ENCODE measurements at regions not wholly inside any gene's neighbourhood (a gene's known extent, or its start where the extent isn't known, plus 50 kb on each side); places are given as distances from the start of the nearest gene placed in this dataset.
"Not testable (repeated sequence)": the region's sequence is repeated elsewhere in the genome, so short reads cannot be mapped to it uniquely, and the experiment has no call there.

GRCh38 chr13:54422946-54423345 lies 1394.3 kb downstream of the OLFM4 start:
- H3K36me3 Mint-ChIP-seq (ENCODE audit: low read depth); H3K4me3 Mint-ChIP-seq; H3K27ac Mint-ChIP-seq; DNase-seq (ENCODE audit: low spot score); H3K4me1 Mint-ChIP-seq (ENCODE audit: low read depth); H3K27me3 Mint-ChIP-seq (ENCODE audit: low read depth): not testable (repeated sequence)
- H3K9me3 Mint-ChIP-seq = peaks cover 31% of the 10 kb centered on the region

- Mint-ChIP-seq H3K27me3 (ENCODE audit: low read depth) (no peaks in the 10 kb centered on the region), H3K4me1 (ENCODE audit: low read depth) (no peaks in the 10 kb centered on the region), H3K27ac (no peak overlapping the region), H3K36me3 (ENCODE audit: low read depth) (no peaks in the 10 kb centered on the region), H3K9me3 (peaks cover 38% of the 10 kb centered on the region), H3K4me3 (no peak overlapping the region)
- no peak for DNase-seq (ENCODE audit: low spot score)
Observed at GRCh38 chr13:54424344-54424743, 1395.7 kb downstream of the OLFM4 start.

- H3K4me3 Mint-ChIP-seq = no peak overlapping the region
Observed at GRCh38 chr13:54433493-54434206, 1405.0 kb downstream of the OLFM4 start.

GRCh38 chr13:54440853-54441400 lies 1412.3 kb downstream of the OLFM4 start:
- H3K27ac Mint-ChIP-seq; H3K4me3 Mint-ChIP-seq; H3K27me3 Mint-ChIP-seq (ENCODE audit: low read depth); H3K4me1 Mint-ChIP-seq (ENCODE audit: low read depth); DNase-seq (ENCODE audit: low spot score); H3K36me3 Mint-ChIP-seq (ENCODE audit: low read depth): not testable (repeated sequence)
- H3K9me3 Mint-ChIP-seq = peaks cover 32% of the 10 kb centered on the region

More at GRCh38 chr13:54433493-54434206, 1405.0 kb downstream of the OLFM4 start:
- no peak overlapping the region for H3K27ac Mint-ChIP-seq
- H3K36me3 Mint-ChIP-seq (ENCODE audit: low read depth) = no peaks in the 10 kb centered on the region
- no peaks in the 10 kb centered on the region for H3K27me3 Mint-ChIP-seq (ENCODE audit: low read depth)
- peaks cover 35% of the 10 kb centered on the region for H3K9me3 Mint-ChIP-seq
- DNase-seq (ENCODE audit: low spot score) = no peak
- H3K4me1 Mint-ChIP-seq (ENCODE audit: low read depth) = no peaks in the 10 kb centered on the region

GRCh38 chr13:54445453-54445852 lies 1416.8 kb downstream of the OLFM4 start:
- H3K9me3 Mint-ChIP-seq = peaks cover 38% of the 10 kb centered on the region
- no peaks in the 10 kb centered on the region for H3K4me1 Mint-ChIP-seq (ENCODE audit: low read depth)
- no peak overlapping the region for H3K4me3 Mint-ChIP-seq
- no peak for DNase-seq (ENCODE audit: low spot score)
- H3K27me3 Mint-ChIP-seq (ENCODE audit: low read depth) = no peaks in the 10 kb centered on the region
- no peaks in the 10 kb centered on the region for H3K36me3 Mint-ChIP-seq (ENCODE audit: low read depth)
- H3K27ac Mint-ChIP-seq = no peak overlapping the region

GRCh38 chr13:54445865-54446264 lies 1417.3 kb downstream of the OLFM4 start:
- no peak overlapping the region for H3K4me3 Mint-ChIP-seq
- no peaks in the 10 kb centered on the region for H3K27me3 Mint-ChIP-seq (ENCODE audit: low read depth)
- H3K4me1 Mint-ChIP-seq (ENCODE audit: low read depth) = no peaks in the 10 kb centered on the region
- H3K9me3 Mint-ChIP-seq = peaks cover 42% of the 10 kb centered on the region
- no peak for DNase-seq (ENCODE audit: low spot score)
- H3K27ac Mint-ChIP-seq = no peak overlapping the region
- no peaks in the 10 kb centered on the region for H3K36me3 Mint-ChIP-seq (ENCODE audit: low read depth)

GRCh38 chr13:54449922-54450321 lies 1421.3 kb downstream of the OLFM4 start:
- H3K27me3 Mint-ChIP-seq (ENCODE audit: low read depth) = no peaks in the 10 kb centered on the region

GRCh38 chr13:54484166-54484565 lies 1455.6 kb downstream of the OLFM4 start:
- H3K27me3 Mint-ChIP-seq (ENCODE audit: low read depth) = no peaks in the 10 kb centered on the region

More at GRCh38 chr13:54449922-54450321, 1421.3 kb downstream of the OLFM4 start:
- Mint-ChIP-seq H3K27ac (no peak overlapping the region), H3K4me3 (no peak overlapping the region), H3K4me1 (ENCODE audit: low read depth) (no peaks in the 10 kb centered on the region), H3K36me3 (ENCODE audit: low read depth) (no peaks in the 10 kb centered on the region), H3K9me3 (peaks cover 48% of the 10 kb centered on the region)
- no peak for DNase-seq (ENCODE audit: low spot score)

GRCh38 chr13:54486421-54487166 lies 1458.0 kb downstream of the OLFM4 start:
- Mint-ChIP-seq H3K27me3 (ENCODE audit: low read depth) (no peaks in the 10 kb centered on the region), H3K36me3 (ENCODE audit: low read depth) (no peaks in the 10 kb centered on the region), H3K9me3 (peaks cover 39% of the 10 kb centered on the region), H3K27ac (no peak overlapping the region), H3K4me3 (no peak overlapping the region), H3K4me1 (ENCODE audit: low read depth) (no peaks in the 10 kb centered on the region)
- no peak for DNase-seq (ENCODE audit: low spot score)

More at GRCh38 chr13:54484166-54484565, 1455.6 kb downstream of the OLFM4 start:
- Mint-ChIP-seq H3K4me1 (ENCODE audit: low read depth) (no peaks in the 10 kb centered on the region), H3K4me3 (no peak overlapping the region), H3K27ac (no peak overlapping the region), H3K36me3 (ENCODE audit: low read depth) (no peaks in the 10 kb centered on the region), H3K9me3 (peaks cover 27% of the 10 kb centered on the region)
- no peak for DNase-seq (ENCODE audit: low spot score)

- Mint-ChIP-seq H3K4me1 (ENCODE audit: low read depth) (no peaks in the 10 kb centered on the region), H3K9me3 (peaks cover 49% of the 10 kb centered on the region), H3K27me3 (ENCODE audit: low read depth) (no peaks in the 10 kb centered on the region), H3K27ac (no peak overlapping the region), H3K36me3 (ENCODE audit: low read depth) (no peaks in the 10 kb centered on the region), H3K4me3 (no peak overlapping the region)
- no peak for DNase-seq (ENCODE audit: low spot score)
Observed at GRCh38 chr13:54489359-54489758, 1460.7 kb downstream of the OLFM4 start.

GRCh38 chr13:54492995-54493394 lies 1464.4 kb downstream of the OLFM4 start:
- H3K9me3 Mint-ChIP-seq = peaks cover 46% of the 10 kb centered on the region
- no peak for DNase-seq (ENCODE audit: low spot score)
- no peak overlapping the region for H3K4me3 Mint-ChIP-seq
- no peaks in the 10 kb centered on the region for H3K27me3 Mint-ChIP-seq (ENCODE audit: low read depth)
- no peaks in the 10 kb centered on the region for H3K4me1 Mint-ChIP-seq (ENCODE audit: low read depth)
- H3K36me3 Mint-ChIP-seq (ENCODE audit: low read depth) = no peaks in the 10 kb centered on the region
- no peak overlapping the region for H3K27ac Mint-ChIP-seq

- Mint-ChIP-seq H3K27ac (no peak overlapping the region), H3K36me3 (ENCODE audit: low read depth) (no peaks in the 10 kb centered on the region), H3K27me3 (ENCODE audit: low read depth) (no peaks in the 10 kb centered on the region), H3K9me3 (peaks cover 33% of the 10 kb centered on the region), H3K4me1 (ENCODE audit: low read depth) (no peaks in the 10 kb centered on the region), H3K4me3 (no peak overlapping the region)
- no peak for DNase-seq (ENCODE audit: low spot score)
Observed at GRCh38 chr13:54511366-54511765, 1482.8 kb downstream of the OLFM4 start.

- Mint-ChIP-seq H3K9me3 (peaks cover 27% of the 10 kb centered on the region), H3K36me3 (ENCODE audit: low read depth) (no peaks in the 10 kb centered on the region), H3K27ac (no peak overlapping the region), H3K4me3 (no peak overlapping the region), H3K27me3 (ENCODE audit: low read depth) (no peaks in the 10 kb centered on the region), H3K4me1 (ENCODE audit: low read depth) (no peaks in the 10 kb centered on the region)
- DNase-seq (ENCODE audit: low spot score) = no peak
Observed at GRCh38 chr13:54513254-54513653, 1484.6 kb downstream of the OLFM4 start.

- Mint-ChIP-seq H3K27ac (no peak overlapping the region), H3K4me1 (ENCODE audit: low read depth) (no peaks in the 10 kb centered on the region), H3K9me3 (peaks cover 36% of the 10 kb centered on the region), H3K36me3 (ENCODE audit: low read depth) (no peaks in the 10 kb centered on the region), H3K4me3 (no peak overlapping the region), H3K27me3 (ENCODE audit: low read depth) (no peaks in the 10 kb centered on the region)
- no peak for DNase-seq (ENCODE audit: low spot score)
Observed at GRCh38 chr13:54536112-54536511, 1507.5 kb downstream of the OLFM4 start.

Data from T-helper 2 cell treated with Interferon-gamma antibody and Interleukin-4, amounts not matched to agents 5 μg/mL and 100 μg/mL, for 36 hours (primary cell).